ENCODE measurements at regions not wholly inside any gene's neighbourhood (a gene's known extent, or its start where the extent isn't known, plus 50 kb on each side); places are given as distances from the start of the nearest gene placed in this dataset.

DNA sequence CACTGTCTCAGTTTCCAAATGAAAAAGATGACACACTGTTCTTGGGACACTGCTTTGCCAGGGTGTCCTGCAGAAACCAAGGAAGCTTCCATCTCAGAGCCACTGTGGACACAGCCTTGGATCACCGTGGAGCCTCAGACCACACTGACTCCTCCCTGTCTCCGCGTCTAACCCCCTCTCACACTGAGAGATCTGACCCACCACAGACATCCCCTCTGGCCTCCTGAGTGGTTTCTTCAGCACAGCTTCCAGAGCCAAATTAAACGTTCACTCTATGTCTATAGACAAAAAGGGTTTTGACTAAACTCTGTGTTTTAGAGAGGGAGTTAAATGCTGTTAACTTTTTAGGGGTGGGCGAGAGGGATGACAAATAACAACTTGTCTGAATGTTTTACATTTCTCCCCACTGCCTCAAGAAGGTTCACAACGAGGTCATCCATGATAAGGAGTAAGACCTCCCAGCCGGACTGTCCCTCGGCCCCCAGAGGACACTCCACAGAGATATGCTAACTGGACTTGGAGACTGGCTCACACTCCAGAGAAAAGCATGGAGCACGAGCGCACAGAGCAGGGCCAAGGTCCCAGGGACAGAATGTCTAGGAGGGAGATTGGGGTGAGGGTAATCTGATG, 113.4 kb upstream of the PKDCC start:
- no peak for DNase-seq (ENCODE audit: low spot score)

DNA sequence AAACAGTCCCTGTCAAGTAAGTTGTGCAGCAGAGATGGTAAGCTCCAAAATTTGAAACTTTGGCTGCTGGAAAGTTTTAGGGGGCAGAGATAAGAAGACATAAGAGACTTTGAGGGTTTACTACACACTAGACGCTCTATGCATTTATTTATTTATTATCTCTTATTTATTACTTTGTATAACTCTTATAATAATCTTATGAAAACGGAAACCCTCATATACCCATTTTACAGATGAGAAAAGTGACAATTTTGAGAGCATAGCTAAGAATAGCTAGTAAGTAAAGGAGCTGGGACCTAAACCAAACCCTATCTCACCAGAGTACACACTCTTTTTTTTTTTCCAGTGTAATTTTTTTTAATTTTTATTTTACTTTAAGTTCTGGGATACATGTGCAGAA, 112.8 kb upstream of the PKDCC start:
- DNase-seq (ENCODE audit: low spot score), result no peak

DNA sequence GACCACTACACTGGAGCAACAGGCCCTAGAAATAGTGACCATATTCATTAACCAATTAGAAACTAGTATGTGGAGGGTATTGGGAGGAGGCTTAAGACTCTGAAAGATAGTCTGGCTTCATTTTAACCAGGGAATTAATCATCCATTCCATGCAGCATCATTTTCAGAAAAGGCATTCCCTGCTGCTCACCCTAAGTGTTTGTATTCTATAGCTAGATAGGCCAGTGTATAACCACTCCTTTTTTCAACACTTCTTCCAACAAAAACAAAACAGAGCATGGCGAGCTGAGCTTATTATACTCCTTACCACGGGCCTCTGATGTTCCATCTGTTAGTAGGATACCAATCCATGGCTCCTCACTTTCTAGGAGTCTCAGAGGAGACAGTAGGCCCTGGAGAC, 112.0 kb upstream of the PKDCC start:
- no peak for DNase-seq (ENCODE audit: low spot score)

GRCh38 chr2:41936771-41937463, 110.9 kb upstream of the PKDCC start:
- DNase-seq (ENCODE audit: low spot score), result no peak

DNA sequence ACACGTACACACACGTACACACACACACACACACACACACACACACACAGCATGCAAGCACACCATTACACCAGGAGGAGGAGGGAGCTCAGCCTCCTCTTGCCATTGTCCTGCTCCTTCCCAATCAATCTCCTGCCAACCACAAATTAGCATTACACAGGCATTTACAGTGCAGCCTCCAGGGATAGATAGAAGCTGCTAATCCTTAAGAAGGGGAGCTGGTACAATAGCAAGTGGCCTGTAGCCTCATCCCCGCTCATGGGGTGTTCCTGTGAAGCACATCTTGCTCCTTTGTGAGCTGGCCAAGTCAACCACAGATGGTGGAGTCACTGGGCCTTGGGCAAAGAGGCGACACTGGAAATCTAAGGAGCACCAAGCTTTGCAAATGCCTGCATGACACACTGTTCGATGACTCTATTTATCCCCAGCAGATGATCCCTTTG, 110.3 kb upstream of the PKDCC start:
- no peak for DNase-seq (ENCODE audit: low spot score)

DNA sequence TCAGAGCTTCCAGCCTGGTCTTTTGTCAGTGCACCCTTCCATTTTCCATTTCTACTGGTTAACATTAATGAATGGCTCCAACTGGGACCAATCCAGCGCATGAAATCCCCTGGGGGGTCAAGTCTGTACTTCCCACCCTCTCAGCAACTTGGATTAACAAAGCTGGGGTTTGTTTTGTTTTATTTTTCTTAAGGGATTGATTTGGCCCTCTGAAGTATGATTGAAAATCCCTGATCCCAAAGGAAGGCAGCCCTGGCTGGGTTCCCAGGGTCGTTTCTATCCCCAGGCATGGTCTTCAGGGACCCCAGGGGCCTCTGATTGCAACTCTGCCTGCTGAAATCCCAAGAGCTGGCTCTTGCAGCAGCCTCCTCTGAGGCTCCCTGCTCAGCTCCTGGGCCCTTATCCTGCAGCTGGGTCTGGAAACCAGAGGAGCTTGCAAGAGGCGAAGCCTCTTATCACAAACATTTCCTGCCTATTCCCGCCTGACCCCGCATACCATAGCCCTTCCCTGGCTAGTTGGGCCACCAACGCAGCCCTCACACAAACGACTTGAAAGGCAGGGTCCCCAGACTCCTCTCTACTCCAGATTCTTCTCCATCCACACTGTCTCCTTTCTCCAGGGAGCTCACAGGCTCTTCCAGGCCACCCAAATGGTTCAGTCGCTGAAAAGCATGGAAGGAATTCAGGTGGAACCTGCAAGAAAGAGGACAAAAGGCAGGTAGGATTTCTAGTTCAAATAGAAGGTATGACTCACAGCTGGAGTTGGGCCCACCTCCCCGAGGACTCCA, 109.7 kb upstream of the PKDCC start:
- no peak for DNase-seq (ENCODE audit: low spot score)

GRCh38 chr2:41940060-41940744, 107.6 kb upstream of the PKDCC start:
- DNase-seq (ENCODE audit: low spot score), result no peak

DNA sequence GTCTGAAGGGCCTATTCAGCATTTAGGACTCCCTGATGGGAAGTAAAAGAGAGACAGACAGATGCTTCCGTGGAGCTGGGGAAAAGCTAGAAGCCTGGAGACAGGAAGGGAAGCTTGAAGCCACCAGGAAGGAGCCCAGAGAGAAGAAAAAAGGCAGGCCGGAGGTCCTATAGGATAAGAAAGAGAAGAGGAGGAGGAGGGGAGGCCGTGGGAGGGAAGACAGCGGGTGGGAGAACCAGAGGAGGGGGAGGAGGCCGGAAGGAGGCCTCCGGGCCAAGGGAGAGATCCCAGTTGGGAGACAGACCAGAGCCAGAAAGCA, 107.1 kb upstream of the PKDCC start:
- DNase-seq (ENCODE audit: low spot score), result no peak

DNA sequence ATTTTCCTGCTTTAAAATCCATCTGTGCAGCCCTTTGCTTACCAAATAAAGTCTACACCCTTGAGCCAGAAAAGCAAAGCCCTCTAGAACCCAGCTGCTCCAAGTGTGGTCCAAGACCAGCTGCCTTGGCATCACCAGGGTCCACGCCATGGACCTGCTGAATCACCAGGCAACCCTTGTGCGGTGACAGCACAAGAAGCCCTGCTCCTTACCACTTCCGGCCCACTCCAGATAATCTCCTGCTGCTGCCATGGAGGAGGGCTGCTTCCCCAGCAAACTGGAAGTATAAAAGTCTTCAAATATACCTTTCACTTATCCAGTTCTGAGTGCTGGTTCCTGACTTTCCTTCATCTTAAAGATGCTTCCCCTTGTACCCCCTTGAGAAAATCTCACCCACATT, 106.0 kb upstream of the PKDCC start:
- DNase-seq (ENCODE audit: low spot score), result no peak

DNA sequence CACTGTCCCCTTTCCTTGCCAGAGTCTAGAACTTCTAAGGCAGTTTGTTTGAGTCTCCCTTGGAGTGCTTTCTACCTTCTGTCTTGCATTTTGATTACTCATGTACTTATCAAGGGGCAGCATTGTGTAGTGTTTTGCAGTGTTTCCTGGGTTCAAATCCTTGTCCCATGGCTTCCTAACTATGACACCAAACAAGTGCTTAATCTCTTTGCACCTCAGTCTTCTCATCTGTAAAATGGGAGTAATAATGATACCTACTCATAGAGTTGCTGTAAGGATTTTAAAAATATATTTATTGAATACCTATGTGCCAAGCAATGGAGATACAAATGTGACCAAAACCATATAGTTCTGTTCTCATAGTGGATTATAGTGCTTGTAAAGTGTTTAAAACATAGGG, 105.5 kb upstream of the PKDCC start:
- DNase-seq (ENCODE audit: low spot score), result no peak

GRCh38 chr2:41943159-41943558, 104.7 kb upstream of the PKDCC start:
- no peak for DNase-seq (ENCODE audit: low spot score)

DNA sequence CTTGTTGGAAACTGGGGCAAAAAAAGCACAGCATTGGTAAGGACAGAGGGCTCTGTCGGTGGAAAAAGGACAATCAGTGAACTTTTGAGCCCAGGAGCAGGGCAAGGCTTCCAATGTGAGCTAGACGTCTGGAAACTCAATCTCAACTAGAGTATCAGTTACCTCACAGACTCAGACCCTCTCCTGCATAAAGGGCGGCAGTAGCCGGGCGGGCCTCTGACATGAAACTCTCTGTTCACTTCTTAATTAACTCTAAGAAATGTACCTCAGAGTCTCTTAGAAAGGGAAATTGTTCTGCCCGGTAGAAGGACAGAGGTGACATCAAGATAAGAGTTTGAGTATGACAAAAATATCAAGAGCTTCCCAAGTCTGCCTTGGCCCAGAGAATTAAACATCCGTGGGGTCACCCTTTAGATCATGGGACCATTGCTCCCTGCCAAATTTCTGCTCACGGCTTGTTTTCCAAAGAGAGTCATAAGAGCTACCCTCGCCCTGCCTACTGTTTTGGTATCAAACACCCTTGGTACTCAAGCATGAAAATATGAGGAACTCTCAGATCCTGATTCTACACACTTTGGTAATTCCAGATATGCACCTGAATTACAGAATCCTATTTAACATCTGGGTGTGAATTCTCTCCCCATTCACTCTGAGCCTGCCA, 103.5 kb upstream of the PKDCC start:
- no peak for DNase-seq (ENCODE audit: low spot score)

DNA sequence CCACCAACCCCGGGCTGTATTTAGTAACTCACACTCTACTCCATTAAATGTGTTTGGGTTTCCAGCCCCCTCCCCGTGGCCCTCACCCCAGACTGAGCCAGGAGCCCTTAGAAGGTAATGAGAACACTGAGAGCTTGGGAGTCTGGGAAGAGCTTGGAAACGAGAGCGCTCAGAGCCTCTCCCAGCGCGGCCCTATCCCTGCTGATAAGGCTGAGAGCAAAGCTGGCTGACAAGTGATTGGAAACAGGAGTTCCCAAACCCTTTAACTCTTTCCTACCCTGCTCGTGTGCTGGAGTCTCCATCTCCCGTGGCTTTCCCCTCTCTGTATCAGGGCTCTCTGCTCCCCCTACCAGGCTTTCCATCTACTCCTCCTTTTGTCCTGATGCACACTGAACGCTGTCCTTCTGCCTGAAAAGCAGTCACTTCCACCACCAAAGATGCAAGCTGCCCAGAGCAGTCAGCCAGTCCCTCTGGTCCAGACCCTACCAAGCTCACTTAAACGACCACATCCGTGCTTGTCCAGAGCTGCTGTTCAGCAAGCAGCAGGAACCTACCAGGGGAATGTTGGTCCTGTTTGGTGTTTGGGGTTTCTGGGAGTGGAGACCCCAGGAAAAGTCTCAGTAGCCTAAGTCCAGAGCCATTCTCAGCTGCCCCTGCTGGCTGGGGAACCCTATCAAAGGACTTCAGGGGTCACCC, 100.0 kb upstream of the PKDCC start:
- no peak for DNase-seq (ENCODE audit: low spot score)

GRCh38 chr2:41948397-41948763, 99.4 kb upstream of the PKDCC start:
- DNase-seq (ENCODE audit: low spot score), result no peak

- DNase-seq (ENCODE audit: low spot score), result no peak
Observed at GRCh38 chr2:41949091-41949882, 98.5 kb upstream of the PKDCC start.

GRCh38 chr2:41949883-41950665, 97.7 kb upstream of the PKDCC start:
- DNase-seq (ENCODE audit: low spot score), result no peak

GRCh38 chr2:41950666-41950960, 97.2 kb upstream of the PKDCC start:
- no peak for DNase-seq (ENCODE audit: low spot score)

DNA sequence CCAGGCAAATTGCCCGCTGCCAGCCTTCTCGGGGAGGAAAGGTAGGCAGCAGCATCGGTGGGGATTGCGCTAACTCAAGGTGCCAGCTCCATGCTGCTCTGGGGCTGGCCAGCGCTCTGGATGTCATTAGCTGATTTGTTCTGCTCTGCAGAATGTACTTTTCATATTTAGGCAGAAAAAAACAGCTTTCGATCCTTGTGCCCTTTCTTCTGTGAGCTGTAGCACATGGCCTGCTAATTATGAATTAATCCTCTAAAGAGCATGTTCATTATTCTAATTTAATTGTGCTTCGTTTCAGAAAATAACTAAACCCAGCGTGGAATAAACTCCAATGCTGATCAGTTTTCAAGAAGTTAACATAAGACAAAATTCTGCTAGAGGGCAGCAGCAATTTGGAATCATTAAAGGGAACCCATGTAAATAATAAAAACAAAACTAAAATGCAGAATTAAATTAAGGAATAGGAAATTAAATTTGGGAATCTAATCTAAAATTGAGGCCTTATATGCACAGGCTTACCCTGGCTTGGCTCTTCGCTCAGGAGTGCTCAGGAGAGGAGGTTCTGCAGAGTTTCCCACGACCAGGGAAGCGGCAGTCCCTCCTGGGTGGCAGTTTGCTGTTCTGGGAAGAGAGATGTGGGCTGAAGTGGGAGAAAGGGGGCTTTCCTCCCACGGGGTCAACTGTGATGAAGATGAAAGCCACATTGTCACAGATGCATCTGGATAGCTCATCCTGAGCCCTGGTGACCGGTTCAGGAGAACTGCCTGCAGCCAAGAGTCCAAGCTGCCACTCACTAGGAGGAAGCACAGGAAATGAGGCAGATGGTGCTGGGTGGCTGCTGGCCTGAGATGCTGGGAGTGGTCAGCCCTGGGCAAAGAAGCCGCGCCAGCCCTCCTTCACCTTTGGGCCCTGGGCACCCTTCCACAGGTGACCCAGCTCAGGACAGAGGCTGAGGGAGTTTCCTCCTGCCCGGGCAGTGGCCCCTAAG, 93.2 kb upstream of the PKDCC start:
- DNase-seq (ENCODE audit: low spot score), result no peak

Data from CD4-positive, alpha-beta T cell treated with Interleukin-15 for 4 hours (primary cell).